ENCODE measurements at regions not wholly inside any gene's neighbourhood (a gene's known extent, or its start where the extent isn't known, plus 50 kb on each side); places are given as distances from the start of the nearest gene placed in this dataset.

DNA sequence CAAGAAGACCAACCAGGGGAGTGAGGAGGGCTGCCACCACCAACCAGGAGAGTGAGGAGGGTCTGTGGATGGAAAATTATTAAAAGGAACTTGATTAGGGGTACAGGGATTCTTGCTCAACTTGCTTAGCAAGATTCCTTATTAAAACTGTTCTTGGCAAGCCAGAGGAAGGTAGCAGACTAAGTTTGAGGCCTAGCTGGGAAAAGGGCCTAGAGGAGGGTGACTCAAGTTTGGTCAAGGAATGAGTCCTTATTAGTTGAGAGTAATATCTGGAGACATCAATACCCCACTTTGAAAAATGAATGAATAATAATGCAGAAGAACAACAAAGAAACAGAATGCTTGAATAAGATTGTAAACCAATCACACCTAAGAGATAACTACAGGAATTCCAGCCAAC lies 612.4 kb upstream of the ZFP42 start:
- intact Hi-C loops (cut with DNase I), result no loop called here

DNA sequence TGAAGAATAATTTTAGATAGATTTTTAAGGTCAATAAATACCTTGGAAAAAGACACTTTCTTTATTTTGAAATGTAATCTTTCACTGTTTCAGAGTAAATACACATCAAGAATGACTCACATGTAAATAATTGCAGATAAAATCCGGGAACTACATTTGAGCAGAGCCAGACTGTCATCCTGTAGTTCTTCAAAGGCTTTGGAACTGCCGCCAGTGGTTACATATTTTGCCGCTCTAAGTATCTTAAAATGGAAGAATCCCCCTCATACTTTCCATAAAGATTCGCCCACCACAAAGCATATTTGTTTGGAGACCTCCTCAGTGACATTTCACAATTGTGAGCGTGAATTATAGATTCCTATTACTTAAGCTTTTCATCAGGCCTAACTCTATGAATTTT lies 607.8 kb upstream of the ZFP42 start:
- H3K36me3 ChIP-seq, result no peaks in the 10 kb centered on the region
- no peaks in the 10 kb centered on the region for H3K4me1 ChIP-seq
- intact Hi-C loops (cut with DNase I), result no loop called here
- no peak overlapping the region for H3K27ac ChIP-seq
- DNase-seq (ENCODE audit: low spot score in 2 of 2), result no peak
- no peak for TF ChIP-seq CTCF (IDR thresholded peaks at IDR 0.05)
- no peaks in the 10 kb centered on the region for H3K9me3 ChIP-seq
- no peak overlapping the region for H3K4me3 ChIP-seq
- no peaks in the 10 kb centered on the region for H3K27me3 ChIP-seq

More for the DNA sequence above, 612.4 kb upstream of the ZFP42 start:
- DNase-seq (ENCODE audit: low spot score in 2 of 2), result no peak
- H3K4me1 ChIP-seq, result no peaks in the 10 kb centered on the region
- no peak for TF ChIP-seq CTCF (IDR thresholded peaks at IDR 0.05)
- H3K27me3 ChIP-seq, result no peaks in the 10 kb centered on the region
- no peak overlapping the region for H3K27ac ChIP-seq
- H3K9me3 ChIP-seq, result no peaks in the 10 kb centered on the region
- H3K4me3 ChIP-seq, result no peak overlapping the region
- no peaks in the 10 kb centered on the region for H3K36me3 ChIP-seq

- no peaks in the 10 kb centered on the region for H3K36me3 ChIP-seq
- H3K27ac ChIP-seq, result no peak overlapping the region
- H3K4me1 ChIP-seq, result no peaks in the 10 kb centered on the region
- no peak for TF ChIP-seq CTCF (IDR thresholded peaks at IDR 0.05)
- DNase-seq (ENCODE audit: low spot score in 2 of 2), result no peak
- intact Hi-C loops (cut with DNase I), result no loop called here
- H3K4me3 ChIP-seq, result no peak overlapping the region
- H3K27me3 ChIP-seq, result no peaks in the 10 kb centered on the region
- no peaks in the 10 kb centered on the region for H3K9me3 ChIP-seq
These were observed 606.2 kb upstream of the ZFP42 start for GRCh38 chr4:187389420-187389819.

GRCh38 chr4:187390646-187391045 lies 604.9 kb upstream of the ZFP42 start:
- no peaks in the 10 kb centered on the region for H3K27me3 ChIP-seq
- no peaks in the 10 kb centered on the region for H3K4me1 ChIP-seq
- H3K4me3 ChIP-seq, result no peak overlapping the region
- H3K9me3 ChIP-seq, result no peaks in the 10 kb centered on the region
- H3K36me3 ChIP-seq, result no peaks in the 10 kb centered on the region
- no peak overlapping the region for H3K27ac ChIP-seq
- TF ChIP-seq CTCF (IDR thresholded peaks at IDR 0.05), result no peak
- intact Hi-C loops (cut with DNase I), result no loop called here
- no peak for DNase-seq (ENCODE audit: low spot score in 2 of 2)

GRCh38 chr4:187393531-187394344 lies 601.8 kb upstream of the ZFP42 start:
- H3K27ac ChIP-seq, result no peak overlapping the region
- no peak overlapping the region for H3K4me3 ChIP-seq
- H3K27me3 ChIP-seq, result no peaks in the 10 kb centered on the region
- intact Hi-C loops (cut with DNase I), result no loop called here
- TF ChIP-seq CTCF (IDR thresholded peaks at IDR 0.05), result no peak
- H3K4me1 ChIP-seq, result no peaks in the 10 kb centered on the region
- no peaks in the 10 kb centered on the region for H3K9me3 ChIP-seq
- DNase-seq (ENCODE audit: low spot score in 2 of 2), result no peak
- H3K36me3 ChIP-seq, result no peaks in the 10 kb centered on the region

All from ascending aorta (tissue), 2 donors.